Breast epithelium (tissue), 3 donors: ENCODE measurements at regions not wholly inside any gene's neighbourhood (a gene's known extent, or its start where the extent isn't known, plus 50 kb on each side); places are given as distances from the start of the nearest gene placed in this dataset.

Source experiments
- CTCF ChIP-seq, 3 donors: fragments of 450-650 bp; IDR thresholded peaks; one replicate each; pipeline ENCODE4 v1.5.1; 2016 to 2017; ENCODE audit warnings: antibody characterized with exemption in 3 of 3, mild to moderate bottlenecking in 3 of 3, moderate library complexity in 3 of 3
- POLR2A ChIP-seq: fragments of 450-650 bp; IDR thresholded peaks from one replicate; pipeline ENCODE4 v1.6.1; 2016; ENCODE audit warnings: antibody characterized with exemption, mild to moderate bottlenecking, moderate library complexity
- POLR2AphosphoS5 ChIP-seq, 3 donors: sonication (generic); formaldehyde crosslinking; IDR thresholded peaks; one replicate each; pipeline ENCODE4 v1.6.1; 2017; ENCODE audit warnings: antibody characterized with exemption in 3 of 3

GRCh38 chr4:111296466-111296865 lies 673.6 kb upstream of the PITX2 start:
- no peak for TF ChIP-seq POLR2AphosphoS5 (IDR thresholded peaks at IDR 0.05)
- no peak for TF ChIP-seq CTCF (IDR thresholded peaks at IDR 0.05)
- TF ChIP-seq POLR2A, result no peak
